Retina (tissue), 1 donor: ENCODE measurements at regions not wholly inside any gene's neighbourhood (a gene's known extent, or its start where the extent isn't known, plus 50 kb on each side); places are given as distances from the start of the nearest gene placed in this dataset.
A peak's percentile ranks its signal among the peaks of the same experiment; 100 is the strongest.
"Not testable (repeated sequence)": the region's sequence is repeated elsewhere in the genome, so short reads cannot be mapped to it uniquely, and the experiment has no call there.

Source experiments
- DNase-seq: peaks from one replicate; pipeline ENCODE4 v3.0.0-alpha.2; 2016

GRCh38 chr16:51272420-51272819 is 121.3 kb upstream of the SALL1 start:
- DNase-seq, result no peak

- no peak for DNase-seq
Measured at GRCh38 chr16:51271156-51271701, 120.2 kb upstream of the SALL1 start.

- DNase-seq, result peak; percentile 9
Measured at GRCh38 chr16:51268237-51268636, 117.2 kb upstream of the SALL1 start.

- no peak for DNase-seq
Measured at GRCh38 chr16:51267681-51268080, 116.6 kb upstream of the SALL1 start.

GRCh38 chr16:51262428-51262827 is 111.4 kb upstream of the SALL1 start:
- no peak for DNase-seq

- DNase-seq, result no peak
Measured at GRCh38 chr16:51261919-51262318, 110.8 kb upstream of the SALL1 start.

- DNase-seq, result no peak
Measured at GRCh38 chr16:51255349-51255972, 104.4 kb upstream of the SALL1 start.

GRCh38 chr16:51254390-51254789 is 103.3 kb upstream of the SALL1 start:
- DNase-seq, result not testable (repeated sequence)

DNA sequence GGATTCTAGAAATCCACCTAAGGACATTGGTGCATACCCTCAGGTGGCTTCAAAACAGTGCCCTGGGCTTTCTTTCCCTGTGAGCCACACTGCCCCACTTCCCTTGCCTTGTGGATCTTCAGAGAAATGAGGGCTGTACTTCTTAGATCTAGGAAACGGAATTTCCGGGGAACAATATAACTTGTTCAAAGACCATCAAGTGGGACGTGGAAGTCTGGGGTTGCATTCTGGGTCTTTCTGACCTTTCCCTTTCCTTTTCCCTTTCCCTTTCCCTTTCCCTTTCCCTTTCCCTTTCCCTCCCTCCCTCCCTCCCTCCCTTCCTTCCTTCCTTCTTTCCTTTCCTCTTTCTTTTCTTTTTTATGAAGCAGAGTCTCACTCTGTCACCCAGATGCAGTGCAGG is 97.1 kb upstream of the SALL1 start:
- no peak for DNase-seq

- no peak for DNase-seq
Measured at GRCh38 chr16:51245658-51245995, 94.6 kb upstream of the SALL1 start.

- DNase-seq, result peak; percentile 17
Measured at GRCh38 chr16:51244887-51245657, 94.0 kb upstream of the SALL1 start.

- DNase-seq, result no peak
Measured at GRCh38 chr16:51243936-51244436, 92.9 kb upstream of the SALL1 start.

DNA sequence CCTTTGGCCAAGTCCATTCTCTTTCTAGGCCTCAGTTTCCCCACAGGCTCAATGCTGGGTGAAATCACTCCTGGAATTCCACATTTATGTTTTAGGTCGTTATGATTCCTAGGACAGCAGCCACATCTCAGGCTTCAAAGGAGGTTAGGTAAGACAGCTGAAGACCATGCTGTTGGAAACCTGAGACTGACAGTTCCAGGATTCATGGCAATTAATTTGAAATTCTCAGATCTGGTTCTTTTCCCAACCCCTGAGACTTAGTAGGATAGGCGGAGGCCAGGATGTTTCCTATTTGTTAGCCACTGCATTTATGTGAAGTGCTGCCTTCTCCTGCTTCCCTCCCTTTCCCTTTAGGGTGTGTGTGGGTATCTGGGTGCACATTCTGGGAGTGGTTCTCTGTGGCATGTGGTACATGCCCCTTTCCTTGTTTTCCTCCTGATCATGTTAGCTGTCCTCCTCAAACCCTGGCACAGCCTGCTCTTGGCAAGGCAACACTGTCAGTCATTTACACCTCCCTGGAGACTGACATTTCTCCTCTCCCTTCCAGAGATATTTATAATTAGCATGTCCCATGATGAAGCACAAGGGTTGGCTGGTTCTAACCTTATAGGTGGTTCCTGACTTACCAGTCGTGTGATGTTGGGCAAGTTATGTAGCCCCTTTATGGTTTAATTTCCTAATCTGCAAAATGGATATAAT is 91.4 kb upstream of the SALL1 start:
- no peak for DNase-seq

- DNase-seq, result no peak
Measured at GRCh38 chr16:51239196-51239595, 88.1 kb upstream of the SALL1 start.

- DNase-seq, result peak; percentile 17
Measured at GRCh38 chr16:51237861-51238378, 86.8 kb upstream of the SALL1 start.

- DNase-seq, result peak; percentile 18
Measured at GRCh38 chr16:51237207-51237606, 86.1 kb upstream of the SALL1 start.

DNA sequence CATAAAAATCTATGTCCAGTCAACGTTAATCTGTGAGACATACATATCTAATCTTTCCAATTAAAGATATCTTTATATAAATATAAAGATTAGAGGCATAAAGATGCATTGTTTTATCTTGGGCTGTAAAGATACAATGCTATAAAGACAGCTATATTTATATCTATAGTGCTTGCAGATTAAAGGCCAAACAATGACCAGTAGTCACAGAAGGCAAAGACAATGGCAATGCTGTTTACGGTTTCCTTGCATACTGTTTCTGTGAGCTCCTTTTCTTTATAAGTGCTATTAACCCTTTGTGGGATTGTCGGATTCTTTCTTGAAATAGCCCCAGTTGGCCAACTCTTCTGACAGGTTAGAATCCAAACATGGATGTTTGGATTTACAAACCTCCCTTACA is 85.5 kb upstream of the SALL1 start:
- peak; percentile 17 for DNase-seq

DNA sequence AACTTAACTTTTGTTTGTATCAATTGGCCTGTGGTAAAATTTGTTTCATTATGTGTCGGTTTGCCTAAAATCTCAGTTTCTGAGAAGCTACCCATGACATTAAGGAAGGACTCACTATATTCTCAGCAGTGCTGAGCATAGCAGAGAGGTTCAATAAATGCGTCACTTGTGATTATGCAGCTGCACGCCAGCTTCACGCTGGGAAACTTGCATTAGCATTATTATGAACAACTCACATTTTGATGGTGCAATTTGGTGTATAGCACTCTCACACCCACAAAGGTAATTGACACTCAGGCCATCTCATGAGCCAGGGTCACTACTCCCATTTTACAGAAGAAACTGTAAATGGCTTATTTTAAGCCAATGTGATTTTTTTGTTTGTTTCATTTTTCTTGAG is 80.6 kb upstream of the SALL1 start:
- DNase-seq, result no peak

DNA sequence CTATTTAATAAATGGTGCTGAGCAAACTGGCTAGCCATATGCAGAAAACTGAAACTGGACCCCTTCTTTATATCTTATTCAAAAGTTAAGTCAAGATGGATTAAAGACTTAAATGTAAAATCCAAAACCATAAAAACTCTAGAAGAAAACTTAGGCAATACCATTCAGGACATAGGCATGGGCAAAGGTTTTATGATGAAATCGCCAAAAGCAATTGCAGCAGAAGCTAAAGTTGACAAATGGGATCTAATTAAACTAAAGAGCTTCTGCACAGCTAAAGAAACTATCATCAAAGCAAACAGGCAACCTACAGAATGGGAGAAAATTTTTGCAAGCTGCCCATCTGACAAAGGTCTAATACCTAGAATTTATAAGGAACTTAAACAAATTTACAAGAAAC is 79.0 kb upstream of the SALL1 start:
- not testable (repeated sequence) for DNase-seq

GRCh38 chr16:51228097-51228659 is 77.1 kb upstream of the SALL1 start:
- no peak for DNase-seq

DNA sequence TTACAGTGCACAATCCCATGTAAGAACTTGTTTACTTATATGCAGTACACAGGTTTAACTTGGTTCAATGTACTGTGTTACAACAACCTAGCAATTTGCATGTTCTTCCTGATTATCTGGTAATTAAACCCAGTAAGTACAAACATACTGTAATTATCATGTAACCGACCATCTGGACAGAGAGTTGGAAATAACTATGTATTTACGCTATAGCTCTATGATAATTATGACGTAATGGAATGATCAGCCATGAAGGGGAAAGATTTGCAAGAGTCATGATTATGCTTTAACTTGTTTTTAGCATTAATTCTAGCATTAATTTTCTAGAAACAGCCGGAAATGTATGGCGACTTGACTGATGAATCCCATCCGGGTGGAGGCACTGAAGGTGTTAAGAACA is 74.8 kb upstream of the SALL1 start:
- no peak for DNase-seq

DNA sequence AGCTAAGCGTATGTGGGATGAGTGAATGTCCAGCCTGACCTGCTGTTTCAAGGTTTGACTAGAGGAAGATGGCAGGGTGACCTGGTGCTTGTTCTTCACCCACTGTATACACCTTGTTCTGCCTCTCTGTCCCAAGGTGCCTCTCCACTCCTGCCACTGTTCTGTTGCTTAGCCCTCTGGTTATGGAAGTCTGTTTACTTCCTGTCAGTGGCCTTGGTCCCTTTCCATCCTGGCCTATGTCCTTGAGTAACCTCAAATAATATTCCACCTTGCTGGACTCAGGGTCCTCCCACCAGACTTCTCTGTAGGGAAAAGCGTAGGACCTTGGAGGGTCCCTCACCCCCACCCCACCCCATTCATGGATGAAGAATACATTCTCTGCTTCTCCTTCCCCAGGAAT is 73.2 kb upstream of the SALL1 start:
- DNase-seq, result no peak

GRCh38 chr16:51222016-51222415 is 70.9 kb upstream of the SALL1 start:
- no peak for DNase-seq
